Breast epithelium (tissue), 4 donors: ENCODE measurements at regions not wholly inside any gene's neighbourhood (a gene's known extent, or its start where the extent isn't known, plus 50 kb on each side); places are given as distances from the start of the nearest gene placed in this dataset.

Experiments used
- DNase-seq, 2 donors: peaks; one replicate each; pipeline ENCODE4 v3.0.0-alpha.2; 2019; ENCODE audit warnings: low spot score in 2 of 2
- H3K27ac ChIP-seq, 2 donors: fragments of 200-600 bp; sonication (generic) in 1 of 2; one replicate each; pipeline ENCODE4 v1.5.1; 2016 to 2019; ENCODE audit warnings: mild to moderate bottlenecking in 1 of 2
- H3K27me3 ChIP-seq, 2 donors: fragments of 200-600 bp; sonication (generic) in 1 of 2; one replicate each; pipeline versions ENCODE4 v1.5.1 to v1.6.0; 2017 to 2019; ENCODE audit warnings: control low read depth in 1 of 2, mild to moderate bottlenecking in 1 of 2
- H3K36me3 ChIP-seq: fragments of 200-600 bp; one replicate; pipeline ENCODE4 v1.5.1; 2019
- H3K4me1 ChIP-seq, 2 donors: fragments of 200-600 bp; sonication (generic); one replicate each; pipeline ENCODE4 v1.5.1; 2016 to 2019; ENCODE audit warnings: control low read depth in 1 of 2
- H3K4me3 ChIP-seq, 3 donors: fragments of 200-600 bp; sonication (generic); 1 replicate in 2 of 3; 2 replicates in 1 of 3; pipeline ENCODE4 v1.5.1; 2016 to 2019; ENCODE audit warnings: mild to moderate bottlenecking in 3 of 3, moderate library complexity in 2 of 3
- H3K9me3 ChIP-seq, 2 donors: fragments of 200-600 bp; sonication (generic) in 1 of 2; one replicate each; pipeline ENCODE4 v1.5.1; 2016 to 2019; ENCODE audit warnings: control low read depth in 1 of 2
- POLR2A ChIP-seq: fragments of 450-650 bp; IDR thresholded peaks from one replicate; pipeline ENCODE4 v1.6.1; 2016; ENCODE audit warnings: antibody characterized with exemption, mild to moderate bottlenecking, moderate library complexity
- POLR2AphosphoS5 ChIP-seq, 3 donors: sonication (generic); formaldehyde crosslinking; IDR thresholded peaks; one replicate each; pipeline ENCODE4 v1.6.1; 2017; ENCODE audit warnings: antibody characterized with exemption in 3 of 3
- intact Hi-C: fragments of 100-400 bp; cut with DNase I; formaldehyde crosslinking; loops from one replicate; pipeline ENCODE4 v1.15.1; 2023; ENCODE audit warnings: low total_unique reads
- TF ChIP-seq, protein P1 (sequence below), 3 donors: fragments of 450-650 bp; IDR thresholded peaks; one replicate each; pipeline ENCODE4 v1.5.1; 2016 to 2017; ENCODE audit warnings: antibody characterized with exemption in 3 of 3, mild to moderate bottlenecking in 3 of 3, moderate library complexity in 3 of 3

DNA sequence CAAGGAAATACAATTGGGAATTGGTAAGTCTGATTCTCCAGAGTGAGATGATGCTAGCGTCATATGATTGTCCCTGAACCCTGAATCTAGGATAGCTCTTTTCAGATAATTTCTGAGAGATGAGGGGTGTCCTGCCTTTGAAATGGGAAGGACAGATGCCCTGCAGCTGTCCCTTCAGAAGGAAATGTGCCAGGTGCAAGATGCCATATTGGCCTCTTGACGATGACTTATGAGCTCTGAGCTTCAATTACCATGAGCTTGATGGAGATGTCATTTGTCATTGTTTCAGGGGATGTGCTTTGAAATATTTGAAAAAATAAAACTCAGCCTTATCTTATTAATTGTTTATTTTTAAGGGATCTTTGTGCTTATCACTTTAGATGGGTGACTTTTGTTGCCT lies 185.1 kb downstream of the DACT1 start:
- intact Hi-C loops: no loop called here

DNA sequence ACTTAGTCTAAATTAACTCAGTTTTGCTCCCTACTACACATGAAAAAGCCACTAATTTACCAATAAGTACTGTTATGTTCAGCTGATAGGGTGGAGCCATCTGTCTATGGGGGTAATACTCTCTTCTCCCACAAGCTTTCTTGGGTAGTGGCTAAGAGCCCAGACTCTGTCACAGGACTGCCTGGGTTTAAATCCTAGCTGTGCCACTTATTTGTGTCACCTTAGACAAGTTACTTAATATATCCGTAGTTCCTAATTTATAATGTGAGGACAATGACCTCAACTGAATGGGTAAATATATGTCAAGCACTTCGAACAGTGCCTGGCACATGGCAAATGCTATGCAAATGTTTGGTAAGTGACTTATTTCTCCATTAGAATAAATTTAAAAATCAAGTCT lies 185.6 kb downstream of the DACT1 start:
- H3K9me3 ChIP-seq: no peaks in the 10 kb centered on the region
- no peaks in the 10 kb centered on the region for H3K36me3 ChIP-seq
- intact Hi-C loops: no loop called here
- no peaks in the 10 kb centered on the region for H3K4me1 ChIP-seq
- no peak overlapping the region for H3K4me3 ChIP-seq
- no peak for DNase-seq
- no peak overlapping the region for H3K27ac ChIP-seq
- H3K27me3 ChIP-seq: no peaks in the 10 kb centered on the region
- TF ChIP-seq POLR2AphosphoS5 (IDR thresholded peaks at IDR 0.05): no peak
- no peak for TF ChIP-seq POLR2A
- TF ChIP-seq, protein P1, sequence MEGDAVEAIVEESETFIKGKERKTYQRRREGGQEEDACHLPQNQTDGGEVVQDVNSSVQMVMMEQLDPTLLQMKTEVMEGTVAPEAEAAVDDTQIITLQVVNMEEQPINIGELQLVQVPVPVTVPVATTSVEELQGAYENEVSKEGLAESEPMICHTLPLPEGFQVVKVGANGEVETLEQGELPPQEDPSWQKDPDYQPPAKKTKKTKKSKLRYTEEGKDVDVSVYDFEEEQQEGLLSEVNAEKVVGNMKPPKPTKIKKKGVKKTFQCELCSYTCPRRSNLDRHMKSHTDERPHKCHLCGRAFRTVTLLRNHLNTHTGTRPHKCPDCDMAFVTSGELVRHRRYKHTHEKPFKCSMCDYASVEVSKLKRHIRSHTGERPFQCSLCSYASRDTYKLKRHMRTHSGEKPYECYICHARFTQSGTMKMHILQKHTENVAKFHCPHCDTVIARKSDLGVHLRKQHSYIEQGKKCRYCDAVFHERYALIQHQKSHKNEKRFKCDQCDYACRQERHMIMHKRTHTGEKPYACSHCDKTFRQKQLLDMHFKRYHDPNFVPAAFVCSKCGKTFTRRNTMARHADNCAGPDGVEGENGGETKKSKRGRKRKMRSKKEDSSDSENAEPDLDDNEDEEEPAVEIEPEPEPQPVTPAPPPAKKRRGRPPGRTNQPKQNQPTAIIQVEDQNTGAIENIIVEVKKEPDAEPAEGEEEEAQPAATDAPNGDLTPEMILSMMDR (IDR thresholded peaks at IDR 0.05): no peak

More for the DNA sequence above, 185.1 kb downstream of the DACT1 start:
- Histone ChIP-seq H3K27me3 (no peaks in the 10 kb centered on the region), H3K4me3 (no peak overlapping the region), H3K36me3 (no peaks in the 10 kb centered on the region), H3K4me1 (no peaks in the 10 kb centered on the region), H3K9me3 (no peaks in the 10 kb centered on the region), H3K27ac (no peak overlapping the region)
- no peak for TF ChIP-seq POLR2A
- TF ChIP-seq, protein P1 (IDR thresholded peaks at IDR 0.05): no peak
- TF ChIP-seq POLR2AphosphoS5 (IDR thresholded peaks at IDR 0.05): no peak
- no peak for DNase-seq

DNA sequence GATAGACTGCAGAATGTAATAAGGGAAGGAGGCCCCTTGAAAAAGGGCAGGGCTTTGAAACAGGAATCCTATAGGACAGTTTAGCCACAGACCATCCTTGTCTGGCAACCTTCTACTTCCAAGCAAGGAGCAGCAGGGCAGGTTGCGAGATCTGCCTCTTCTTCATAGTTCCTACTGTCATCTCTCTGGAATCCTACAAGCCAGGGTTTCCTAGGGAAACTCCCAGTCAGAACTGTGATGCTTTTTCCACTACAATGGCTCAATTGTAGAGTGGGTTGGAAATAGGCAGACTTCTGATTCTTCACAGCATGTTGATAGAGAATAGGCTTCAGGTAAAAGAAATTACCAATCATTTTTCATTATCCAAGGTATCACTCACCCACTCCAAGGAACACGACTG lies 186.3 kb downstream of the DACT1 start:
- no peak overlapping the region for H3K27ac ChIP-seq
- no peak for TF ChIP-seq POLR2A
- TF ChIP-seq, protein P1 (IDR thresholded peaks at IDR 0.05): no peak
- TF ChIP-seq POLR2AphosphoS5 (IDR thresholded peaks at IDR 0.05): no peak
- no peak for DNase-seq
- H3K9me3 ChIP-seq: no peaks in the 10 kb centered on the region
- intact Hi-C loops: no loop called here
- H3K36me3 ChIP-seq: no peaks in the 10 kb centered on the region
- no peaks in the 10 kb centered on the region for H3K27me3 ChIP-seq
- no peaks in the 10 kb centered on the region for H3K4me1 ChIP-seq
- H3K4me3 ChIP-seq: no peak overlapping the region

DNA sequence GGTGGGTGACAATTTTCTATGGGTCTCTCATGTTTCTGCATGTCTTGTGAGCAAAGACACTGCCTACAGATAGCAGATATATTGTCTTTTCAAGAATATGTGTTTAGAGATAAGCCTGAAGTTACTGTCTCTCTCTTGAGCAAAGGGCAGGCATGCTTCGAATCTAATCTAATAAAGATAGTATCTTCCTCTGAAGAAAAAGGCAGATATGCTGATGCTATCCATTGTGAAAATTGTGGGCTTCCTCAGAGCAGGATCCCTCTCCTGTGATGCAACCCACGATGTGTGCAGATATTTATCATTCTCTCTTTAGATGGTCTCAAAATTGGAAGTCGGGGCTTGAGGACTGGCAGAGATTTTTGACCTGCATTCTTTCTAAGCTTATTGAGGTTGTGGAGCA lies 187.0 kb downstream of the DACT1 start:
- TF ChIP-seq POLR2A: no peak
- TF ChIP-seq, protein P1 (IDR thresholded peaks at IDR 0.05): no peak
- no peak for TF ChIP-seq POLR2AphosphoS5 (IDR thresholded peaks at IDR 0.05)
- H3K9me3 ChIP-seq: no peaks in the 10 kb centered on the region
- no peak overlapping the region for H3K4me3 ChIP-seq
- H3K36me3 ChIP-seq: no peaks in the 10 kb centered on the region
- H3K27me3 ChIP-seq: no peaks in the 10 kb centered on the region
- no peak for DNase-seq
- no peak overlapping the region for H3K27ac ChIP-seq
- no peaks in the 10 kb centered on the region for H3K4me1 ChIP-seq
- intact Hi-C loops: no loop called here

DNA sequence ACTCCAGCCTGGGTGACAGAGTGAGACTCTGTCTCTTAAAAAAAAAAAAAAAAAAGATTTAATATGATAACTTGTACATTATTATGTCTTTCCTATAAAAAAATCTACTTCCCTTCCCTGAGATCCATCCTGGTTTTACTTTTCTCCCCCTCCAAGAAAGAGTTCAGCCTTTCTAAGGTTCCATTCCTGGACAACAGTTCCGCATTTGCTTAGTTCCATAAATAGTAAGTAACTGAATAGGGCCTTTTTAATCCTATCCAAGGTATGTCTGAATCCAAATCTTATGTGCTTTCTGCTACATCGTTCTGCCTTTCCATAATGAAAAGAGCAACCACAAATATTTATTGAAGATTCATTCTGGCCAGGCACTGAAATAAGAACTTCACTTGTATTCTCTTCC lies 187.8 kb downstream of the DACT1 start:
- H3K4me3 ChIP-seq: no peak overlapping the region
- DNase-seq: no peak
- no peak overlapping the region for H3K27ac ChIP-seq
- TF ChIP-seq, protein P1 (IDR thresholded peaks at IDR 0.05): no peak
- TF ChIP-seq POLR2AphosphoS5 (IDR thresholded peaks at IDR 0.05) (no peak), POLR2A (no peak)
- H3K9me3 ChIP-seq: no peaks in the 10 kb centered on the region
- intact Hi-C loops: no loop called here
- no peaks in the 10 kb centered on the region for H3K27me3 ChIP-seq
- no peaks in the 10 kb centered on the region for H3K4me1 ChIP-seq
- no peaks in the 10 kb centered on the region for H3K36me3 ChIP-seq
